ENCODE measurements at regions not wholly inside any gene's neighbourhood (a gene's known extent, or its start where the extent isn't known, plus 50 kb on each side); places are given as distances from the start of the nearest gene placed in this dataset.

- TF ChIP-seq ZBTB33 (IDR thresholded peaks at IDR 0.05; ENCODE audit: borderline replicate concordance, low read depth) (no peak), POLR2AphosphoS5 (IDR thresholded peaks at IDR 0.05; ENCODE audit: low read depth, low read length) (no peak), EP300 (IDR thresholded peaks at IDR 0.05; ENCODE audit: borderline replicate concordance in 1 of 2, low read depth in 1 of 2, low read length in 1 of 2) (no peak), CTCF (IDR thresholded peaks at IDR 0.05) (no peak), TAF1 (IDR thresholded peaks at IDR 0.05; ENCODE audit: borderline replicate concordance, low read depth, low read length) (no peak), SMC3 (IDR thresholded peaks at IDR 0.05; ENCODE audit: low read depth, low read length) (no peak), PBX3 (IDR thresholded peaks at IDR 0.05) (no peak), JUND (IDR thresholded peaks at IDR 0.05) (no peak), RCOR1 (IDR thresholded peaks at IDR 0.05; ENCODE audit: low read length) (no peak), RAD21 (IDR thresholded peaks at IDR 0.05; ENCODE audit: low read length) (no peak), TEAD4 (IDR thresholded peaks at IDR 0.05; ENCODE audit: borderline replicate concordance, insufficient read depth) (no peak), GABPA (IDR thresholded peaks at IDR 0.05; ENCODE audit: low read depth) (no peak)
These were observed 124.2 kb upstream of the KCNJ16 start for GRCh38 chr17:69950701-69951418.

Measured in SK-N-SH (cell line).